NCI-H2171 (cell line): ENCODE measurements at regions not wholly inside any gene's neighbourhood (a gene's known extent, or its start where the extent isn't known, plus 50 kb on each side); places are given as distances from the start of the nearest gene placed in this dataset.

Experiments
- DNase-seq: peaks from one replicate; lab custom pipeline; 2025; lab: John Stamatoyannopoulos, UW

DNA sequence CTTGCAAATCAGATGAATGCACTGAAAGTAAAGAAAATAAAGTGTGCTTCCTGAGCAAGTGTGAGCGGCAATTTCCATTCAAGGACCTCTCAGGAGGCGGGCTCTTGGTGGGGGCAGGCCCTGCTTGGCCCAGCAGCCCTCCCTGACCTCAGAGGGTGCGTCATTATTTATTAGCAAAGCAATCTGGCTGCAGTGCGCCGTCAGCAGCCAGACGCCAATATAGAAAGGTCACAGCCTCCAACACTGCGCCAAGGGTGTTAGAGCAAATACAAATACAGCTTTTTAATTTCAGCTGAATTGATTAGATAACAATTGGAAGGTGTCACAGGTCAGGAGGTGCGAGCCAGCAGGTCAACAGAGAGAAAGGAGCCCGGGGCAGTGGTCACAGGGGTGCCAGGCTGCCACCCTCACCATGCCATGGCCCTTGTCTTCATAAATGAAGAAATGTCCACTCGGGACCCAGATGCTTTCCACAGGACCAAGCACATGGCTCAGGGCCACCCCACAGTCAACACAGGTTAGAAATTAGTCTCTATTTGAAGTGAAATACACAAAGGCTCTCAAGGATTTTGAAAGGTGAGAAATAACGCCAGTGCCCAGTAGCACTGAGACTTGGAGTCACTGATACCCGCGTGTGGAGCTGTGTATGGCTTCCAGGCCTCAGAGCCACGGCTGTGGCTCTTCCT is 309.8 kb downstream of the IRX2 start:
- DNase-seq: no peak

- no peak for DNase-seq
Measured at GRCh38 chr5:2439608-2440007, 311.9 kb downstream of the IRX2 start.

DNA sequence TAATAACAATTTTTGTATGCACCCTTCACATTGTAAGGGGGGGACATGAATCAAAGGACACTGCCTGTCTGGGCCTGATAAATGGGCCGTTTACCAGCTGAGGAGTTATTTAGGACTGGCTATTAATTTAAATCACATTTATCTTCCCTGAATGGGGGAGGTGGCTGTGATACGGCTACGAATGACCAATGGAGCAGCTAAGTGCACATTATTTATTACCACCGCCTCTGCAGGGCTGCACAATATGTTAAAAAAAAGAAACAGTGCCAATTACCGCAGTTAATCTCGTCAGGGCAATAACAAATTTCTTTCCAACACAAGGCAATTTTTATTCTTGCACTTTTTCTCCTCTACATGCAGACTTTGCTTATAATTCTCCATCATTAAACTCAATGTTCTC is 318.4 kb downstream of the IRX2 start:
- no peak for DNase-seq

DNA sequence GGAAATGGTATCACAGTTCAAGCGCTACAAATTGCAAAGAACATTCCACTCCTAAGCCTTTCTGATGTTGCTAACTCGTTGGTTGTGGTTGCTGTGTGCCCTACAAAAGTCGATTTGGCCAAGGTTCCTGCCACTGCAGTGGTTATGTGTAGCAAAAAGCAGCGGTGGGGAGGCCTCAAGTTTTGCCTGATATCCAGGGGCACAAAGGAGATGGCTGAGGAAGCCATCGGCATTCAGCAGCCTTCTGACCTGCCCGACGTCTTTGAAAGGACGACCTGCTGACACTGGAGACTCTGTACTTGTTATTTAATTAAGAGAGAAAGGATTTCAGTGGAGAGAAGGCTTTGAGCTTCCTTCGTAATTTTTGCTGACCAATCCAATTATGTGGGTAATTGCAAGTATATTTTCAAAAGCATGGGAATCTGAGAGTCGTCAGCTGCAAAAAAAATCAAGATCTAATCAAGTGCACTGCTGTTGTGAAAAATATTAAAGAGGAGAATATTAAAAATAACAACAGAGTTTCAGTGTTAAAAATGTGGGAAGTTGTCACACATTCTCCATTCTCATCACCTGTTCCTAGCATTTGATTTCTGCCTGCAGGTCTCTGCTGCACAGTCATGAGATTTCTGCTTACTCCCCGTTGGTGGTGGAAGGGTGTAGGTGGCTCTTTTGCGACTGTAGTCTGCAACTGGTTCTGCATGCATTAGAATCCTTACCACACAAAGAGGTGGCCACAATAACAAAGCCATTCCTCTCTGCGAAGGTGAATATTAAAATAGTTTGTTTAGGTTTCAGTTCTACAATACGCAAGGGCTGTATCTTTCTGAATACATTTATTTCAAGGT is 319.2 kb downstream of the IRX2 start:
- no peak for DNase-seq

DNA sequence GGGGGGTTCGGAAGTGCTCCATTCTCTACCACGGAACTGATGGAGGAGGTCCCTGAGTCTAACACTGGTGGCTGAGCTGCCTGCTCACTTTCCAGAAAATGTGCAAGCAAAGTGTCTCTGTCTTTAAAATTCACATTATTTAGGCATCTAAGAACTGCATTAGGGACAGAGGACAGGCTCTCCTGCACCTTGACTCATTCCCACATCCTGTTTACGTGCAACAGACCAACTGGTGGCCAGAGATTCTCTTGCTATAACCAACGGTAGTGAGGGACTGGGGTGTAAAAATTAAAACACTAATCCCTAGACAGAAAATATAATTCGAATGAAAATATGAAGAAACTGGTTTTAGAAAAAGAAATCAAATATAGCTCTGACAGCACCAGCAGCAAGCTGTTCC is 320.9 kb downstream of the IRX2 start:
- no peak for DNase-seq

- no peak for DNase-seq
Measured at GRCh38 chr5:2427983-2428382, 323.5 kb downstream of the IRX2 start.

DNA sequence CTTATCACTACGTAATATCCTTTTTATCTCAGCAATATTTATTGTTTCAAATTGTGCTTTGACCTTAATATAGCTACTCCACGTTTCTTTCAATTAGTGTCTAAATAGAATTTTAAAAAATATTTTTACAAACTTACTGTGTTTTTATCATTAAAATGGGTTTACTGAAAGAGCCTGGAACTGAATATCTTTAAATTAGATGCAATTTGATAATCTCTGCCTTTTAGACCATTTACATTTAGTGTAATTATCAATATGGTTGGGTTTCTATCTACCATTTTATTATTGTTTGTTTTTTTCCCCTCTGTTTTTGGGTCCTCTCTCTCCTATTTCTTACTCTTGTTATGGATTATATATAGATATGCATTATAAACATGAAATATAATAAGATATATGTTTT is 327.8 kb downstream of the IRX2 start:
- no peak for DNase-seq

GRCh38 chr5:2417301-2417700 is 334.2 kb downstream of the IRX2 start:
- DNase-seq: no peak

DNA sequence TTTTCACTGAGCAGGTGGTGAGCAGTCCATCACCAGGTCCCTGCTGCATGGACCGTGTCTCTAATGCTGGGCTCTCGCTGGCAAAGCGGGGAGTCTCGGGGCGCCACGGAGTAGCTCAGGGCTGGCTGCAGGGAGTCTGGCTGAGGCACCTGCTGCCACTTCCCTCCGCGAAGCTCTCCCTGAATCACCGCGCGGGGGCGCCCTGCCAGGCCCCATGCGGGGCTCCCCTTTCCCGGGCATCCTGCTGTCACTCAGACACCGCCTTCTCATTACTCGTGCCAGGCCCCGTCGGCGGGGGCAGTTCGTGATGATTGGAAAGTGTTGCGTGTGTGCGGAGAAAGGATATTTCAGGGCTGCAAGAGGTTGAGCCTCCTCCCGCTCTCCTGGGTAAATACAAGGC is 335.8 kb downstream of the IRX2 start:
- no peak for DNase-seq

GRCh38 chr5:2410451-2410850 is 341.0 kb downstream of the IRX2 start:
- no peak for DNase-seq

DNA sequence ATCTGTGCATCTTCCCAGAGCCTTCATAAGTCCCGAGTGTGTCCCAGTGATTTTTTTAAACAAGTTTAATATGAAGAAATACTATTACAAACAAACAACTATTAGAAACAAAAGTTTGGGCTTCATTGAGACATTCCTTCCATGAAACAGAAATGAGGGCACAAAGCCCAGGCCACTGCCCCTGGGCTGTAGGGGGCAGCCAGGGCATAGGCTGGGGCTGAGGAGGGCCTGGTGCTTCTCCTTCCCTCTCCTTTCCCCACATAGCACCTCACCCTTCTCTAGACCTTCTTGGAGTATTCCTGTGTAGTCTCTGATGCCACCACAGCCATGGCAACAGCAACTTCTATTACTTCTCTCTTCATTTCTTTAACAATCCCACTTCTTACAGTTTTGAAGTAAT is 348.2 kb downstream of the IRX2 start:
- DNase-seq: no peak

- DNase-seq: no peak
Measured at GRCh38 chr5:2399804-2400203, 351.7 kb downstream of the IRX2 start.

- no peak for DNase-seq
Measured at GRCh38 chr5:2399096-2399495, 352.4 kb downstream of the IRX2 start.

DNA sequence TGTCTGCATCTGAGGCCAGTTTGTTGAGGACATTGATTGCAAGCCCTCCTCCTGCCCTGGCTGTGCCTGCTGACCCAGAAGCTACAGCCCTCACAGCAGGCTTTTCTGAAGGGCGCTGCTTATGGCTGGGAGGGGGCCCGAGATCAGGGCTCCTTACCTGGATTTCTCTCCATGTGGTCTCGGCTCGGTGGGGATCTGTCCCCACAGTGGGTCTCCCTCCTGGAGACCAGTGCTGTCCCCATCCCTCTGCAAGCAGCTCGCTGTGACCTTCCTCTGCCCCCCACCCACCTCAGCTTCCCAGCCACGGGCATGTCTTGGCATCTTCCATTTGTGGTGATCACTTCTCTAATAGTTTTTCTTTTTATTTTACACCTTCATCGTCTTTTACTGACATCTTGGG is 357.9 kb downstream of the IRX2 start:
- DNase-seq: no peak

- no peak for DNase-seq
Measured at GRCh38 chr5:2391566-2391965, 359.9 kb downstream of the IRX2 start.

DNA sequence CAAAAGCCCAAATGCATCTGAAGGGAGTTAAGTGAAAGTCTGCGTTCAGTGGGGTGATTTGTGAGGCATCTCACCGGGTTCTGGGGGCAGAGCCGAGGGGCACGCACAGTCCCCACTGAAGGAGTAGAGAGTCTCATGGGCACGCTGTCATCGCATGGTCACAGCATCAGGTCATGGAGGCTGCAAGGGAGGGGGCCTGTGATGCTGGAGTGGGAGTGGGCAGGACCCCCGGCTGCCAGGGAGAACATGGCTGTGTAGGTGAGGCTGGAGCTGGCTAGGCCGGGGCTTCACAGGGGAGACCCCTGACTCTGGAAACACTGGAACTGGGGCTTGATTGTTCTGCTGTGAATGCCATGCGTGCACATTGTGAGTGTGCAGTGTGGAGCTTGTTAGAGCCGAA is 360.5 kb downstream of the IRX2 start:
- DNase-seq: no peak

GRCh38 chr5:2388571-2388970 is 362.9 kb downstream of the IRX2 start:
- no peak for DNase-seq

DNA sequence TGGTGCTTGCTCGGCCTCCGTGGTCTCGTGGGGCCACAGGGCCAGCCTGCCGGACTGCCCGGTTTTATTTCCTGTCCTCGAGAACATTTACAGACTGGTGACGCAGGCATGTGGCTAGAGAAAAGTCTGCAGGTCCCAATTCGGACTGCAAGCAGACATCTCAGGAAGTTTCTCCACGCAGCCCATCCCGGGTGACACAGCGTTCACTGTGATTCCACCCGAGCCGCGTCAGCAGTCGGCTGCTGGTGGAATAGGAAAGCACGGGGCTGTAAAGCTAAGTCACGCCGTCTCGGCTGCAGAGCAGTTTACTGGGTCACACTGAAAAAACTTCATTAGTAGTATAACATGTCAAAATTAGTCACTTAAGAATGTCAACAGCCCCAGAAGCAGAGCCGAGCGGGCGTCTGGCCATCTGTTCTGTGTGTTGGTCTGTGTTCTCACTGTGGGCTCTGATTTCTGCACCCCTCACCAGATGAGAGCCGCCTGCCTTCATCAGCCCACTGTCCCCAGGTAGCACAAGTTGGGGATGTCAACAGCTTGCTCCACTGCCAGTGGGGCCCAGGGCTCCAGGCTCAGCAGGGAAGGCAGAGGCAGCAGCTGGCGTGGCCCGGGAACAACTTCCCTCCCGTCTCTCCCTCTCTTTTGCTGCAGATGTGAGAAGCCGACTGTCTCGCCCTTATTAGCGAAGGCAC is 363.7 kb downstream of the IRX2 start:
- peak; percentile 98 for DNase-seq

DNA sequence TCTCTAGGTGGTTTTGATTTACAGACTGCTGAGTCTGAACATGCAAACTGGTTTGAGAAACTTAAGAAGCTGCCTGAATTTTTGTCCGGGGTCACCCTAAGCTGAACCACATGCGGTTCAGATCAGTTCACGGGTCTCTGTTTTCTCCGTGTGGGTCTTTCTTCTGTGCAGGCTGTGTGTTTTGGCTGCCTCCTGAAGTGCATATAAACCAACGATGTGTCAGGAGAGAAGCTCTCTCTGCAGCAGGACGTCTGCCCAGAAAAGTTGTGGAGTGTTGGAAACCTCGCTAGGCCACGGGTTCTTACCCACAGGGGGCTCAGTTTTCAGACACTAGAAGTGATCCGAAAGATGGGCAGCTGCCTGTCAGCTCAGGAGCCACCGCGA is 364.2 kb downstream of the IRX2 start:
- no peak for DNase-seq

GRCh38 chr5:2385818-2386217 is 365.7 kb downstream of the IRX2 start:
- no peak for DNase-seq

- DNase-seq: peak; percentile 67
Measured at GRCh38 chr5:2383698-2384065, 367.8 kb downstream of the IRX2 start.

- DNase-seq: no peak
Measured at GRCh38 chr5:2382776-2383697, 368.4 kb downstream of the IRX2 start.
